Tibial artery (tissue), 4 donors: ENCODE measurements at regions not wholly inside any gene's neighbourhood (a gene's known extent, or its start where the extent isn't known, plus 50 kb on each side); places are given as distances from the start of the nearest gene placed in this dataset.

Experiments used
- DNase-seq, 2 donors: peaks; one replicate each; pipeline ENCODE4 v3.0.0-alpha.2; 2019
- H3K27ac ChIP-seq, 2 donors: fragments of 200-600 bp; sonication (generic) in 1 of 2; 1 replicate in 1 of 2; 2 replicates in 1 of 2; pipeline ENCODE4 v1.5.1; 2018 to 2019; ENCODE audit warnings: mild to moderate bottlenecking in 1 of 2
- H3K27me3 ChIP-seq, 2 donors: fragments of 200-600 bp; sonication (generic) in 1 of 2; one replicate each; pipeline versions ENCODE4 v1.5.1 to v1.6.0; 2016 to 2019
- H3K36me3 ChIP-seq, 3 donors: fragments of 200-600 bp; sonication (generic) in 2 of 3; one replicate each; pipeline ENCODE4 v1.5.1; 2016 to 2019; ENCODE audit warnings: mild to moderate bottlenecking in 2 of 3
- H3K4me1 ChIP-seq, 4 donors: fragments of 200-600 bp; sonication (generic) in 2 of 4; 1 replicate in 3 of 4; 2 replicates in 1 of 4; pipeline ENCODE4 v1.5.1; 2016 to 2019
- H3K4me3 ChIP-seq, 2 donors: fragments of 200-600 bp; sonication (generic) in 1 of 2; 1 replicate in 1 of 2; 2 replicates in 1 of 2; pipeline ENCODE4 v1.5.1; 2018 to 2019; ENCODE audit warnings: mild to moderate bottlenecking in 2 of 2
- H3K9me3 ChIP-seq, 3 donors: fragments of 200-600 bp; sonication (generic) in 1 of 3; one replicate each; pipeline ENCODE4 v1.5.1; 2016 to 2019
- CTCF ChIP-seq, 2 experiments: fragments of 200-600 bp in 1 of 2; fragments of 450-650 bp in 1 of 2; IDR thresholded peaks; one replicate each; pipeline ENCODE4 v1.5.1; 2017 to 2019; ENCODE audit warnings: antibody characterized with exemption in 2 of 2, mild to moderate bottlenecking in 1 of 2, moderate library complexity in 1 of 2
- intact Hi-C: fragments of 100-400 bp; cut with DNase I; formaldehyde crosslinking; loops from one replicate; pipeline ENCODE4 v1.15.0; 2023; ENCODE audit warnings: low total_unique reads

- H3K27ac ChIP-seq: no peak overlapping the region
- peaks cover 0 to 4% of the 10 kb centered on the region in 2 donors for H3K27me3 ChIP-seq
- H3K4me3 ChIP-seq: no peak overlapping the region
- H3K36me3 ChIP-seq: no peaks in the 10 kb centered on the region
- no peaks in the 10 kb centered on the region for H3K4me1 ChIP-seq
- H3K9me3 ChIP-seq: no peaks in the 10 kb centered on the region
- intact Hi-C loops: no loop called here
- no peak for TF ChIP-seq CTCF (IDR thresholded peaks at IDR 0.05)
- DNase-seq: no peak
Measured at GRCh38 chr11:134866215-134866614, 454.2 kb upstream of the B3GAT1 start.

GRCh38 chr11:134864968-134865305 lies 452.9 kb upstream of the B3GAT1 start:
- Histone ChIP-seq H3K4me3 (no peak overlapping the region), H3K9me3 (no peaks in the 10 kb centered on the region), H3K36me3 (no peaks in the 10 kb centered on the region), H3K27me3 (peaks cover 0 to 4% of the 10 kb centered on the region in 2 donors), H3K4me1 (no peaks in the 10 kb centered on the region), H3K27ac (no peak overlapping the region)
- intact Hi-C loops: no loop called here
- DNase-seq: no peak
- no peak for TF ChIP-seq CTCF (IDR thresholded peaks at IDR 0.05)

- no peak for TF ChIP-seq CTCF (IDR thresholded peaks at IDR 0.05)
- H3K27ac ChIP-seq: no peak overlapping the region
- H3K4me1 ChIP-seq: no peaks in the 10 kb centered on the region
- no peaks in the 10 kb centered on the region for H3K36me3 ChIP-seq
- intact Hi-C loops: no loop called here
- H3K4me3 ChIP-seq: no peak overlapping the region
- peaks cover 0 to 4% of the 10 kb centered on the region in 2 donors for H3K27me3 ChIP-seq
- no peaks in the 10 kb centered on the region for H3K9me3 ChIP-seq
- DNase-seq: no peak
Measured at GRCh38 chr11:134864233-134864967, 452.4 kb upstream of the B3GAT1 start.

- H3K4me3 ChIP-seq: no peak overlapping the region
- H3K9me3 ChIP-seq: no peaks in the 10 kb centered on the region
- H3K36me3 ChIP-seq: no peaks in the 10 kb centered on the region
- no peak for TF ChIP-seq CTCF (IDR thresholded peaks at IDR 0.05)
- peaks cover 0 to 12% of the 10 kb centered on the region in 2 donors for H3K27me3 ChIP-seq
- H3K4me1 ChIP-seq: no peaks in the 10 kb centered on the region
- intact Hi-C loops: no loop called here
- H3K27ac ChIP-seq: no peak overlapping the region
- no peak for DNase-seq
Measured at GRCh38 chr11:134863294-134863693, 451.3 kb upstream of the B3GAT1 start.

- DNase-seq: no peak
Measured at GRCh38 chr11:134862587-134863195, 450.6 kb upstream of the B3GAT1 start.

More at GRCh38 chr11:134862587-134863195, 450.6 kb upstream of the B3GAT1 start:
- Histone ChIP-seq H3K27me3 (peaks cover 0 to 12% of the 10 kb centered on the region in 2 donors), H3K9me3 (no peaks in the 10 kb centered on the region), H3K36me3 (no peaks in the 10 kb centered on the region), H3K27ac (no peak overlapping the region), H3K4me1 (no peaks in the 10 kb centered on the region), H3K4me3 (no peak overlapping the region)
- no peak for TF ChIP-seq CTCF (IDR thresholded peaks at IDR 0.05)
- intact Hi-C loops: no loop called here
